ENCODE measurements at regions not wholly inside any gene's neighbourhood (a gene's known extent, or its start where the extent isn't known, plus 50 kb on each side); places are given as distances from the start of the nearest gene placed in this dataset.

DNA sequence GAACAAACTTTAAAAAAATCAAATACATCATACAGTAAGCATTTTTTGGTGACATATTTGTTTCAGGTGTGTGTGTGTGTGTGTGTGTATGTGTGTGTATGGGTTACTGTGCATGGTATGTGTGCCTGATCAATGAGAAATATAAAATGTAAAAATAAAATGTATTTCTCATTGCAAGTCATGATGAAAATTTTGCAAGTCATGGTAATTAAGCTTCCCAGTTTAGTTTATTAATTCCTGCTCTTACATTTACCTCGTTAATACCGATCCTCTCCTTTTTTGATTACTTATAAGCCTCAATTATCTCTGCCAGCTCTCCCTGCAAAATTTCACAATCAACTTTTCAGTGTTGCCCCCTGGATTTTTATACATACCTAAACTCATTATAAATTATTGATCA lies 114.6 kb upstream of the ADGRL3 start:
- WGBS, 2 donors: 86 to 88% methylated on average over 2 of the region's 2 CpGs
- intact Hi-C loops (cut with DNase I; ENCODE audit: low total_unique reads): no loop called here
- H3K4me3 ChIP-seq (ENCODE audit: low read depth, poor library complexity, severe bottlenecking): no peak overlapping the region
- DNase-seq (ENCODE audit: low spot score in 2 of 2): no peak
- TF ChIP-seq, protein P1, sequence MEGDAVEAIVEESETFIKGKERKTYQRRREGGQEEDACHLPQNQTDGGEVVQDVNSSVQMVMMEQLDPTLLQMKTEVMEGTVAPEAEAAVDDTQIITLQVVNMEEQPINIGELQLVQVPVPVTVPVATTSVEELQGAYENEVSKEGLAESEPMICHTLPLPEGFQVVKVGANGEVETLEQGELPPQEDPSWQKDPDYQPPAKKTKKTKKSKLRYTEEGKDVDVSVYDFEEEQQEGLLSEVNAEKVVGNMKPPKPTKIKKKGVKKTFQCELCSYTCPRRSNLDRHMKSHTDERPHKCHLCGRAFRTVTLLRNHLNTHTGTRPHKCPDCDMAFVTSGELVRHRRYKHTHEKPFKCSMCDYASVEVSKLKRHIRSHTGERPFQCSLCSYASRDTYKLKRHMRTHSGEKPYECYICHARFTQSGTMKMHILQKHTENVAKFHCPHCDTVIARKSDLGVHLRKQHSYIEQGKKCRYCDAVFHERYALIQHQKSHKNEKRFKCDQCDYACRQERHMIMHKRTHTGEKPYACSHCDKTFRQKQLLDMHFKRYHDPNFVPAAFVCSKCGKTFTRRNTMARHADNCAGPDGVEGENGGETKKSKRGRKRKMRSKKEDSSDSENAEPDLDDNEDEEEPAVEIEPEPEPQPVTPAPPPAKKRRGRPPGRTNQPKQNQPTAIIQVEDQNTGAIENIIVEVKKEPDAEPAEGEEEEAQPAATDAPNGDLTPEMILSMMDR (IDR thresholded peaks at IDR 0.05): no peak
- TF ChIP-seq POLR2A (IDR thresholded peaks at IDR 0.05): no peak

DNA sequence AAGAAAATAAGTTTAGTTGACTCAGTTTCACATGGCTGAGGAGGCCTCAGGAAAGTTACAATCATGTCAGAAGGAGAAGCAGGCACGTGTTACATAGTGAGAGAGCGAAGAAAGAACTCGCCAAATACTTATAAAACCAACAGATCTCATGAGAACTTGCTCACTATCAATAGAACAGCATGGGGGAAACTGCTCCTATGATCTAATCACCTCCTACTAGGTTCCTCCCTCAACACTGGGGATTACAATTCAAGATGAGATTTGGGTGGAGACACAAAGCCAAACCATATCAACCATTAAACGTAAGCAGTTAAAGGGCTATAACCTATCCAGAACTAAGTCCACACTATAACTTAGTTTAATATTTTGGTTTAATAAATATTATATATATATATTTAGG lies 113.8 kb upstream of the ADGRL3 start:
- no peak for DNase-seq (ENCODE audit: low spot score in 2 of 2)
- 82 to 90% methylated on average over 4 of the region's 4 CpGs for WGBS, 2 donors
- intact Hi-C loops (cut with DNase I; ENCODE audit: low total_unique reads): no loop called here

DNA sequence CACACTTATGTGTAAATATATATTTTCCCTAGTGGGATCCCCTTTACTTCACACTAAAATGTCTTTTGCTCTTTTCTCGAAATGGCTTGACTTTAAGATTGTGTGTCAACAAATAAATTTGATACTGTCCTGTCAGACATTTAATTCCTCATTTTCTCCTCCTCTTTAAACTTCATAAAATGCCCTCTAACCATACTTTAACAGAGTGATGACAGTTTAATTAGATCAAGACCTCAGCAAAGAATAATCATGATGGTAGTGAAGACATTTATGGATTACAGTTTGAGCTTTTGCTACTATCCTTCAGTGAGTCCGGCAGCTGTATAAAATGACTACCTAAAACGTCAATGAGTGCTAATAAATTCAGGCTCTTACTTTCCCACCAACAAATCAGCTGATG lies 113.1 kb upstream of the ADGRL3 start:
- DNase-seq (ENCODE audit: low spot score in 2 of 2): no peak
- TF ChIP-seq POLR2A (IDR thresholded peaks at IDR 0.05): no peak
- TF ChIP-seq, protein P1 (IDR thresholded peaks at IDR 0.05): no peak
- no peak overlapping the region for H3K4me3 ChIP-seq (ENCODE audit: low read depth, poor library complexity, severe bottlenecking)
- WGBS, 2 donors: 45 to 63% methylated on average over 3 of the region's 3 CpGs
- intact Hi-C loops (cut with DNase I; ENCODE audit: low total_unique reads): no loop called here

More for the DNA sequence above, 113.8 kb upstream of the ADGRL3 start:
- TF ChIP-seq, protein P1 (IDR thresholded peaks at IDR 0.05): no peak
- no peak overlapping the region for H3K4me3 ChIP-seq (ENCODE audit: low read depth, poor library complexity, severe bottlenecking)

DNA sequence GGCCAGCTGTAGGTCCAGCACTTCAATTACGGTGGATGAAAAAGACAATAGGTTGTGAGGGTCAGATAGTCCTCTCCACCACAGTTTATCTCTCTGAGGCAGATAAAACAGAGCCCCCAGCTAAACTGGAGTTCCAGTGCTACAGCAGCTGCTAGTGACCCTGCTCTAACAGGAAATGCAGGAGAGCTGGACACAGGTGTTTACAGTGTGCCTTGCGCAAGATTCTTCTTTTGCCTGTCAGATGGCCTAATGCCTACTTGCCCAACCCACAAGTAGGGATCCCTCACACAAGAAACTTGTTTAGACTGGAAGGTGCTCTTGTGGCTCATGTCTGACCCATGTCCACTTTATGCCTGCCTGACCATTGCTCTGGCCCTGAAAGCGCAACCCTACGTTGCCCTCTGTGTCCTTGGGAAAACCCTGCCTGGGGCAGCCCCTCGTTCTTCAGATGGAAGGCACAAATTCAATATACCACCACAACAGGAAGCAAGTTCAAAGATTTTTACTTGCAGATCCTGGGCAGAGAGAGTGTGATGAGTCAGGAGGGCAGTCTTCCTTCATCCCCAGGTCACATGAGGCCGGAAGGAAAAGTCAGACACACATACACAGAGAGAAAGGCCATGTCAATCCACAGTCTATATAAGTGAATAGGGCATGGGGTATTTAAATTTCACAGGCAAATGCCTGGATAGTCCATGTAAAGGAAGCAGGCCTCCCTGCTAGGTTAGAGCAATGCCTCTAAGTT lies 105.1 kb upstream of the ADGRL3 start:
- no peak for DNase-seq (ENCODE audit: low spot score in 2 of 2)
- intact Hi-C loops (cut with DNase I; ENCODE audit: low total_unique reads): no loop called here
- TF ChIP-seq, protein P1 (IDR thresholded peaks at IDR 0.05): no peak
- no peak for TF ChIP-seq POLR2A (IDR thresholded peaks at IDR 0.05)
- no peak overlapping the region for H3K4me3 ChIP-seq (ENCODE audit: low read depth, poor library complexity, severe bottlenecking)
- WGBS, 2 donors: 86 to 90% methylated on average over 6 of the region's 6 CpGs

DNA sequence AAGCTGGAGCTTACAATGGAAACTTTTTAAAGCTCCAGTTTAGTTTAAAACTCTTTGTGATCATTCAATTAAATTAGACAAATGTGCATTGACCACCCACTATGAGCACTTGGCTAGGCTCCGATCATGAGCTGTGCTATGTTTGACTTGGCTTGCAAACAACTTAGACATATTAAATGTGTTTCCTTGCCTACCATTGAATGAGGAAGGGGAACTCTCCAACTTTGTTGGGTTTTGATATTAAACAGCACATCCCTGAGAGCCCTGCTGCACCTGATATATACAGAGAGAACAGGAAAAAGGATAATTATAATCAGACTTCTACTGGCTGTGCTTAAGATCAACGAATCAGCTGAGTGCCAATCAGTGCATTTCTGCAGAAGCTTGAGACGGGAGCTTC lies 71.4 kb upstream of the ADGRL3 start:
- DNase-seq (ENCODE audit: low spot score in 2 of 2): no peak
- intact Hi-C loops (cut with DNase I; ENCODE audit: low total_unique reads): no loop called here
- 62 to 69% methylated on average over 3 of the region's 3 CpGs for WGBS, 2 donors
- H3K4me3 ChIP-seq (ENCODE audit: low read depth, poor library complexity, severe bottlenecking): no peak overlapping the region
- no peak for TF ChIP-seq POLR2A (IDR thresholded peaks at IDR 0.05)
- TF ChIP-seq, protein P1 (IDR thresholded peaks at IDR 0.05): no peak

DNA sequence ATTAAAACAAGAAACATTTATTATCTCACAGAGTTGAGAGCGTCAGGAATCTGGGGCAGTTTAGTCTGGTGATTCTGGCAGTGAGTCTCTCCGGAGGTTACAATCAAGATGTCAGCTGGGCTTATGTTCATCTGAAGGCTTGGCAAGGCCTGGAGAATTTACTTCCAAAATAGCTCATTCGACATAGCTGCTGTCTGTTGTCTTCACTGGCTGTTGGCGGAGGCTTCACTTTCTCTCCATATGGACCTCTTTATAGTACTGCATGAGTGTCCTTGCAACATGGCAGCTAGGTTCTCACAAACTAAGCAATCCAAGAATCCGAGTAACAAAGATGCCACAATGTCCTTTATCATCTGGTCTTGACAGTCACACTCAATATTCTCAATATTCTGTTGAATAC lies 70.2 kb upstream of the ADGRL3 start:
- WGBS, 2 donors: 86 to 88% methylated on average over 5 of the region's 5 CpGs
- H3K4me3 ChIP-seq (ENCODE audit: low read depth, poor library complexity, severe bottlenecking): no peak overlapping the region
- no peak for DNase-seq (ENCODE audit: low spot score in 2 of 2)
- TF ChIP-seq, protein P1 (IDR thresholded peaks at IDR 0.05): no peak
- TF ChIP-seq POLR2A (IDR thresholded peaks at IDR 0.05): no peak
- intact Hi-C loops (cut with DNase I; ENCODE audit: low total_unique reads): no loop called here

Data from lower leg skin (tissue), 4 donors.